8988T (cell line): ENCODE measurements at regions not wholly inside any gene's neighbourhood (a gene's known extent, or its start where the extent isn't known, plus 50 kb on each side); places are given as distances from the start of the nearest gene placed in this dataset.

ENCODE experiments used
- DNase-seq: peaks from one replicate; pipeline ENCODE4 v3.0.0; 2011

DNA sequence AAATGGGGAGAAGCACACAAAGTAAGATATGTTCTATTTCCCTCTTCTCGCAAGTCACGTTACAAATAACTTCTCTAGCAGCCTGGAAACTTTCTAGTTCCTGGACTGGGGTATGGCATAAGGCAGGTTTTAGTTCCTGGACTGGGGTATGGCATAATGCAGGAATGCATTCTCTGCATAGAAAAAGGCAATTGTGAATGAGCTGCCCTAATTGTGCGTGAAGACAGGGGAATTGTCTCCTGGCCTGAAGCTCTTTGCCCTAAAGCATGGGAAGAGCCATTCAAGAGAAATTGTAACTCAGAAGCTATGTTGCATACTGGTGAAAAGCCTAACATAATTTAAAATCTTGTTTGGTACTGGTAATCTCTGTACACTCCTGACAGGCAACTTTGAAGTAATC is 54.3 kb upstream of the CBLB start:
- no peak for DNase-seq

DNA sequence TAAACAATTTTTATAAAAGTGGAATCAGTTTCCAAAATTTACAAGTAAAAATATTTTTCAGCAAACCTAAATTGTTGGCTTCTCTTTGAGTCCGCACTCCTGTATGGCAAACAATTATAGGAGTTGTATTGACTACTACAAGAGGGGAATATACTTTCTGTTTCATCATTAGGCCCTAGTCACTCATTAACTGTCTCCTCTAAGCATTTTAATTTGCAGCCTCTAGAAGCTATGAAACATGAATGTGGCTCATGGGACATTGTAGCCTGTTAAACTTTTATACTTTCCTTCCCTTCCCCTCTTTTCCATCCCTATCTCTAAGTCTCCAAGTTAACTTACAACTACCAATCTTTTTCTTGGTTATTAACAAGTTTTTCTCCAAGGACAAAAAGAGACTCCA is 58.9 kb upstream of the CBLB start:
- no peak for DNase-seq

DNA sequence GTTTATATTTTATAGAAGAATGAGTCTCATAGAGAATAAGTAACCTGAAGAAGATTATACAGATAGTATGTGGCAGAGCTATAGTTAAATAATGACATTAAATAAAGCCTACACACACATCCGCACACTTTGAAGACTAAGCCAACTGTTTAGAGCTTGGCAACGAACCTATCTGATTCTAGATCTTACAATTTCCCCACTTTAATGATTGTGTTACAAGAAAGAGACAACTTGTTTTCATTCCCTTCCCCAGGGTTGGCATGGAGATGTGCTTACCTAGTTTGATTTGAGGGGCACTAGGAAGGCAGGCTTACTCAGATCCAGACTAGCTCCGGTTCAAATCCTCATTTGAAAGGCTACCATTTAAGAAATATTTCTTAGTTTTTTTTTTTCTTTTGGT is 61.9 kb upstream of the CBLB start:
- DNase-seq, result no peak

DNA sequence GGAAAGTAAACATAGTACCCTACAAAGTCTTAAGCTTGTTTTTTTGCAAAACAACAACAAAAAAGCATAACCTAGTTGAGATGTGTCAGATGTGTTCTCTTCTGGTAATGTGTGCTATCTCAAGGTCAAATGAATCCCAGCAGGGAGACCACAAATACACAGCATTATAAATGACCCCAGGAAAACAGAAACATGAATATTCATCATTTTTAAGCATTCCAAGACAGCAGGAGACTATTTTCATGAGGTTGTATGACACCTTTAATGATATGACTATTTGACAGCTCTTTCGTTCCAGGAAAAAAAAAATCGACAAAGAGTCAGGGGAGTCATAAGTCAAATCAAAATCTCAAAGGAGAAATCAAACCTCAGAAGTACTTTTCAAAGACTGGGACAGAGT is 62.7 kb upstream of the CBLB start:
- no peak for DNase-seq

DNA sequence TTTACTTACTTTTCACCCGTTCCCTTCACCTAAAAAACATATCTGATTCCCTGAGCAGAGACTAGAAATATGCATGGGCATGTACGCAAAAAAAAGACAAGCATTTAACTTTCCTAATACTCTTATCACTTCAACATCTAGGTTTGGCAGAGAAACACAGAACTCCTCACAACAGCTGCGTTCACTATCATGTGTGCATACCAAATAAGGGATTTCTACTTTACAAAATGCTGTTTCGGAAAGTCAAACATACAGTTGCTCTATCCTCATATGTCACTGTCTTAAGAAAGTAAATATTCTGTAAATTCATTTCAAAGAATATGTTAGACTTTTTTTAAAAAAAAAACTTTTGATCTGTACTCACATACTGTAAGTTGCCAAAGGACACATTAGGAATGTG is 65.1 kb upstream of the CBLB start:
- no peak for DNase-seq

DNA sequence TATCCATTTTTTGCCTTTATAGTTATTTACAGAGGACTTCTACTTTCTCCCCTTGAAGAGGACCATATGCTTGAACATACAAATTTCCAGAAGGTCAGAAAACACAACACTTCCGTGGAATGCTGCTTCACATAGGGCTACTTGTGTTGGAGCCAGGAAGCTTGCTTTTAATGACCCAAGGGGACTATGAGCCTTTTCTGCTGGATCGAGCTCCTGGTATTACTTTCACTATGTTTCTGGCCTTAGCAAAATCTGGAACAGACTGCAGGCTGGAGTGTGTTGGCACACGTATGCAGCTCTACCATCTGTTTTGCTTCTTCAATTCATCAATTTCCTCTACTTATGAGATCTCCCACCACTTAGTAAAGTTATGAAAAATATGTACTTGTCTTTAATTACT is 69.3 kb upstream of the CBLB start:
- no peak for DNase-seq

DNA sequence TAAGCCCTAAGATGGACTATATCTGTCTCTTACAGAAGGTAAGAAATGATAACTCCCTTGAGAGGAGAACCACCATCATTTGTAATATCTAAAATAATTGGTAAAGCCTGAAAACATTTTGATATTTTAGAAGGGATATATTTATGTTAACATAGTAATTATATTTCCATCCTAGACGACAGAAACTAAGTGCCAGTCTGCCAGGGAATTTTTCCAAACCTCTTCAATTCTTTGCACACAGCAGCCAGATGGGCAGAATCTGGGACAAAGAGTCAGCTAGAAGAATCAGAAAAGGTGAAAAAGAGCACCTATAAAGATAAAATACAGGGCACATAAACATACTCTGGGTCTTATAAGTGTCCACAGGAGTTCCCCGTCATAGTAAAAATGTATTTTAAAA is 70.0 kb upstream of the CBLB start:
- no peak for DNase-seq

DNA sequence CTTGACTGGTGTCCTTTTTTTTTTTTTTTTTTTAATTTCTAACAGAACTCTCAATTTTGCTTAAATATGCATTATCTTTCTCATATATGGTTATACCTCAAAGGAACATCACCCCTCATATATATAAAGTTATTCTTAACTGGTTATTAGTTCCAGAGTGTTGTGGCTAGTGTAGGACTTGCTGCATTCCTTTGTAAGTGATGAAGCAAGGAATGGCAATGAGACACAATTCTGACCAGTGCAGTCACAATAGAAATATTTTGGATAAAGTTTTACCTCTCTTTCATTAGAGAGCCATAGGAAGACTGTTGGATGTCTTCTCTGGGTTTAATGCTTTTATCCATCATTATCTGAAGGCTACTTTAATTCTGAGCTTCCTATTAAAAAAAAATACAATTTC is 75.5 kb upstream of the CBLB start:
- no peak for DNase-seq

DNA sequence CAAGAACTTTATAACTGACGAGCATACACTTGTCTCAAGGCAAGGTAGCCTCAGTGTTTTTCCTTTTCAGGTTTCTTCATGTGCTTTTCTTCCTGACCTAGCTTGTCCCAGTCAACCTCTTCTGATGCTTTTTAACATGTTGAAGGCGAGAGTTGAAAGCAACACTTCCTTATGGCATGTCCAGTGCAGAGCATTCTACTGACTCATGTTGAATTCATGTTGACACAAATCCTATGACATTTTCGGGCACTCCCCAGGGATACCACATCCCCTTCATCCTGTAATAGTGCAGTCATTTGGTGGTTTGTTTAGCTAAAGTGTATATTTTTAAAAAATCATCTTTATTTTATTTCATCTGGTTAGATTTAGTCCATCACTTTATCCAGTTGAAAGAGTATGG is 75.9 kb upstream of the CBLB start:
- DNase-seq, result no peak

DNA sequence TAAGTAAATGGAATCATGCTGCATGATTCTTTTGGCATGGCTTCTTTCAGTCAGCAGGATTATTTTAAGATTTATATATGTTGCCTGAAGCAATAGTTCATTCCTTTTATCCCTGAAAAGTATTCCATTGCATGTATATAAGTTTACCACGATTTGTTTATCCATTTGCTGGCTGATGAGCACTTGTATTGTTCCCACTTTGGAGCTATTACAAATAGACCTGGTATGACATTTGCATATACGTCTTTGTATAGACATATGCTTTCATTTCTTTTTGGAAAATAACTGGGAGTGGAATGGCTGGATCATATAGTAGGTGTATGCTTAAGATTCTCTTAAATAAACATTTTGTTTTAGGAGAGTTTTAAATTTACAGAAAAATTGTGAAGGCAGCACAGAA is 79.3 kb upstream of the CBLB start:
- no peak for DNase-seq

DNA sequence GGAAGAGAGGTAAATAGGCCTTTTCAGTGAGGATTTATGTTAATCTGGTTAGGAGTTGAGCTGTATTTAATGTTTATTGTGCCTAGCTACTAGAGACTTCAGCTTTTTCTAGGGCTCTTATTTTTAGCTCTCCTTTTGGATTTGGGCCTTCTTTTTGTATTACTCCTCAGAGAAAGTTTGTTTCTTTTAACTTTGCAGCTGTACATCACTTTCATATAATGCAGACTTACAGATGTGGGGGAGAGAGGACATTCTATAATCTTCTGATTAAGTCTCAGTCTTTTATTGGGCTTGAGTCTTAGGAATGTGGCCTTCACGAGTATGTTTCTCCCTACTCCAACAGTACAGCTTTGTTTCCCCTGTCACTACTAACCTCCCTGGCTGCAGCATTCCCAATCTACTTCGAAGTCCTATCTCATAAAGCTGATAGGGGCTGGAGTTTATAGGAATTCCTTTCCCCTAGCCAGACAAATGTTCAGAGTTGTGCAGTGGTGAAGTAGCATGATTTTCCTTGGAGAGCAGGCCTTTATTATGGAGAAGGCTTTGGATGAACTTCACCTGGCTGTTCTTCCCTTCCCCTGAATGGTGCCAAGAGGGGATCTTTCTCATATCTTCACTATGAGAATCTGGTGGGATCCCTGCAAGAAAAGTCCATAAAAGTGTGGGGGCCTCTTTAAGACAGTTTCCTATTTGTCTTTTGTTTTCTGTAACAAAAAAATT is 82.2 kb upstream of the CBLB start:
- DNase-seq, result no peak

DNA sequence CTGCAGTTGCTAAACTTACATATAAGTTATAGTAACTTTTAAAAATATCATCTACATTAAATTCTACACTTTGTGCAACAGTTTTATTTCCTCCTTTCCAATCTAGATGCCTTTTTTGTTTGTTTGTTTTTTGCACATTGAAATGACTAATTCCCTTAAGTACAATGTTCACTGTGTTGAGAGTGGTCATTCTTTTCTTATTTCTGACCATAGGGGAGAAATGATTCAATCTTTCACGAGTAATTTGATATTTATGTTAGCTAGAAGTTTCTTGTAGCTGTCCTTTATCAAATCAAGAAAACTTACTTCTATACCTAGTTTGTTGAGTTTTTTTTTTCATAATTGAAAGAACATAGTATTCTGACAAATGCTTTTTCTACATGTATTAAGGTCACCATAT is 85.0 kb upstream of the CBLB start:
- no peak for DNase-seq

DNA sequence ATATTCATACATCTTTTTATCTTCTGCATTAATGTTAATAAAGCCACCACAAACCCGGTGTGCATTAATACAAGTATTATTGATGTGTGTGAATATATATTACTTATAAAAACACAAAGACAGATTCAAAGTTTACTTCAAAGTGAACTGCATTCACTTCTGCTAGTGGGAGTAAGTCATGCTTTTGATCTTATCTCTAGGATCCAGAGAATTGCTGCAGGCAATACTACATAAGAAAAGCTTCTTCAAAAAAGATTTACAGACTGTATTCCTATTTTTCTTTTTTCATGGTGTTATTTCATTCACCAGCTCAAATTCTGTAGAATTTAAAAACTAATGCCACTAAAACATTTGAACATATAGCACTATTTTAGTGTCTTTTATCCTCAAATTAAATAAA is 87.5 kb upstream of the CBLB start:
- no peak for DNase-seq

DNA sequence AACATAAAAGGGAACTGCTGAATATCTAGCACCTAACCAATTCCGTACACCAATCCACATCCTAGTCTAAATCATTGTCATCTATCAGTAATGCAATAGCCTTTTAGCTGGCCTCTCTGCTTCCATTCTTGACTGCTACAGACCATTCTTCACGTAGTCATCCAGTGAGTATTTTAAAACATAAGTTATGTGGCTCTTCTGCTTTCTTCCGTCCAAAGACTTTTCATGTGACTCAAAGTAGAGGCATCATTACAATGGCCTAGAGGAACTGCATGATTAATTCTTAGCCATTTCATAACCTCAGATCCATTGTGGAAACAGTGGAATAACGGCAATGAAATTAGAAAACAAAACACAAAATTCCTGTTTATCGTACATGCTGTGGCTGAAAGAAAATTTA is 88.9 kb upstream of the CBLB start:
- DNase-seq, result no peak

DNA sequence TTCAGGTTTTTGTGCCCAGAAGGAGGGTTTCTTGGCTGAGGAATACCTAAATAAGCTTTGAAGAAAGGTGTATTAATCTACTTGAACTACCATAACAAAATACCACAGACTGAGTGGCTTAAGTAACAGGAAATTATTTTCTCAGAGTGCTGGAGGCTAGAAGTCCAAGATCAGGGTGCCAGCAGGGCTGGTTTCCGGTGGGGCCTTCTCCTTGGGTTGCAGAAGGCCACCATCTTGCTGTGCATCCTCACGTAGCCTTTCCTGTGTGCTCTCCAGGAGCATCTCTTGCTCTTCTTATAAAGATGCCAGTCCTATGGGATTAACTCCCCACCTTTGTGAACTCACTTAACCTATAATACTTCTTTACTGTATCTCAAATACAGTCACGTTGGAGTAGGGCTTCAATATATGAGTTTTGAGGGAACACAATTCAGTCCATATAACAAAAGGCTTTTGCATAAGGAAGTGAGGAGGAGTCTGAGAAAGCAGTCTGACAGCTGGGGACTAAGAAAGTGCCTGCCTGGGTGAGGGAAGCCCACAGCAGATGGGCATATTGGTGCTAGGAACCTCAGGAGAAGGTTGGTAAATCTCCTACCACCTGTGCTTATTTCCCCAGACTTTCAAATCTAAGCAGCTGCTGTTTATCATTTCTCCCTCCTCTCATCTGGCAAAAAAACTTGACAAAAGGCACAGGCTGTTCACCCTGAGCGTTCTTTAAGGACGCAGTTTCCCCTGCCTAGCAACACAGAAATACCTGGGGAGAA is 89.6 kb upstream of the CBLB start:
- DNase-seq, result no peak

DNA sequence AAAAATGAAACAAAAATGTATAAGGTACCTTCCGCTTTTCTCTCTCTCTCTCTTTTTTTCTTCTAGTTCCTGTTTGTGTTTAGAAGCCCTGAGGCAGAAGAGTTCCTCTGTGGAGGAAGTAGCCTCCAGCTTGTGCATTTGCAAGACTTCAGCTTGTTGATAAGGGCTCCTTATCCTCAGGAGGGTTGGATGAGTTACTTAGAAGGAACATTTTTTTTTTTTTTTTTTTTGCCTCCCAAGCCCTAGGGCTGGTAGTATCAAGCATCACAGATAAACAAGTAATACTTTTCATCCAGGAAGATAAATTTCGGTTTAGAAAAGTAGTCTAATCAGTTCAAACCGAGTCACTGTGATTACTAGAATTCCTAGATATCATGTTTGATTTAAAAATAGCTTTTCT is 91.0 kb upstream of the CBLB start:
- no peak for DNase-seq

DNA sequence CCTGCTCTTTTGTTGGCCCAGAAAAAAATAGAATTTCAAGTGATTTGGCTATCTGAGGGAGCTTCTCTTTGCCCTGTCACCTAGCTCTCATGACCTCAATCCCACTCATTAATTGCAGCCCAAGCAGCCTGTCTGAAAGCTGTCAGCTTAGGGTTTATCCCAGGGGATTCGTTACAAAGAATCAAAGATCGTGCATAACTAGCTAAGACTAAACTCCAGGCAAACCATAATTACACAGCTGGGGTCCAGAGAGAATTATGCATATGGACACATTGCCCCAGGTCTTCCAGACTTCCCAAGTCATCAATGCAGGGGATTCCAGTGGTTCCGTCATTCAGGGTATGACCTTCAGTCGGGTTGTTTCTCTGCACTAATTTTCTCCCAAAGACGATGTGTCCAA is 91.6 kb upstream of the CBLB start:
- DNase-seq, result no peak

DNA sequence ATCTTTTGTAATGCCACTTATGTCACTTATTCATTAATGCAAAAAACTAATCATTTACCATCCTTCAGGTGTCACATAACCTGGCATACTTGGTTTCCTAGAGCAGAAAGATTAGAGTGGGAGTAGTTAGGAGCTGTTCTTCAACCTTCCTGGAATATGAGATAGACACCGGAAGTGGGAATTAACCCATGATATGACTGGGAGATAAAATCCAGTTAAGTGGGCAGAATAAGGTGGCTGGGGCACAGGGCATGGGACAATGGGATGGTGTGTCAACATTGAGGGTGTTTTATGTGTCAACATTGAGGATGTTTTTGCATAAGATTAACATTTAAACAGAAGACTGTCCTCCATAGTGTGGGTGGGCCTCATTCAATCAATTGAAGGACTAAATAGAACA is 94.3 kb upstream of the CBLB start:
- DNase-seq, result no peak

DNA sequence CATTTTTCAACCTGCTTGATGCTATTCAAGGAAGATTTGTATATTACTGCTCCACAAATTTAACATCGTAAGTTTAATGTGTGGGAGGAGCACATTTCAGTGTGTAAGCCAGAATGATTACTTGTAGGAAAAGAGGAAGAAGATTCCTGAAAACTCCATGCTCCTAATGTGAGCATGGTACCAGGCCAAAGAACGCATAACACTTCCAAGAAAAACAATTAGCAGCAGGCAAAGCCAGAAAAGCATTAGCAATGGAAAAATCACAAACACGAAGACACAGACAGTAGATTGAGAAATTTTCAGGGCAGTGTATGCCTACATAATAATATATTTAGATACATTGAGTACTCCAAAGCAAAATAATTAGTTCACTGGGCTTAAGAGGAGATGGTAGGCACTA is 96.6 kb upstream of the CBLB start:
- no peak for DNase-seq

DNA sequence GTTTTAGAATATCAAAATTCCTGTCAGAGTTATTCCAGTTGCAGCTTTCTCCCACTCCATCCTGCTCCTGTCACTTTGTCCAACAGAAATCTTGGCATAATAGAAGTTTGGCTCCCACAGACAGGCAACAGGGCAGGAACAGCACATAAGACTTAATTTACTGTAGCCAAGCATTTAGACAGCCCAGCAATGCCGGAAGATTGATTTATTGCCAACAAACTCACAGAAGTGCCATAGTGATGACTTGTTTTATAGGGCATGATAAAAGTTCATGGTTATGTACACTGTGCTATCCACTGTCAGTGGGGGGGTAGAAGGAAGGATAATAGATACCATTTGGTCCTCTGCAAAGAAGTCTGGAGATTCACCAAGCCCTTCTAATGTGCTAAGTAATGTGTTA is 98.3 kb upstream of the CBLB start:
- no peak for DNase-seq

DNA sequence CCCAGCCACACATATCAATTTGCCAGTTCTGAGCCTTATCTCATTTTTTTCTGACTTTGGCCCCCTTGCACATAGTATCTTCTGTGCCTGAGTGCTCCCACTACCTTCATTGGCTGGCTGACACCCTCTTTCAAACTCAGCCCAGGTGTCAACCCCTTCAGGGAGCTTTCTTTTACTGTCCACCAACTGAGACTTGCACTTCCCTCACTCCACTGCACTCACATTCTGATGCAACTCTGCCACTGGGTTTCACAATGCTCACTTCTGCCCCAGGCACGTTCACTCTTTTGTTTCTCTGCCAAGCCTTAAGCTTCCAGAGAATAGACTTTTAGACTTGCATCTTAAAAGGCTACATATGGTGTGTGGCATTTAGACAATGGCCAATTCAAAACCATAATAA is 101.5 kb upstream of the CBLB start:
- no peak for DNase-seq

DNA sequence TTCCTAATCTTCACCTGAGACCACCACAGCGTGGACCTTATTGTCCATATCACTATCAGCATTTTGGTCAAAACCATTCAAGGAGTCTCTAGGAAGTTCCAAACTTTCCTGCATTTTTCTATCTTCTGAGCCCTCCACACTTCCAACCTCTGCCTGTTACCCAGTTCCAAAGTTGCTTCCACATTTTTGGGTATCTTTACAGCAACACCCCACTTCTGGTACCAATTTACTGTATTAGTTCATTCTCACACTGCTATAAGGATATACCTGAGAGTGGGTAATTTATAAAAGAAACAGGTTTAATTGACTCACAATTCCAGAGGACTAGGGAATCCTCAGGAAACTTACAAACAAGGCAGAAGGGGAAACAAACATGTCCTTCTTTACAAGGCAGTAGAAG is 103.3 kb upstream of the CBLB start:
- no peak for DNase-seq

DNA sequence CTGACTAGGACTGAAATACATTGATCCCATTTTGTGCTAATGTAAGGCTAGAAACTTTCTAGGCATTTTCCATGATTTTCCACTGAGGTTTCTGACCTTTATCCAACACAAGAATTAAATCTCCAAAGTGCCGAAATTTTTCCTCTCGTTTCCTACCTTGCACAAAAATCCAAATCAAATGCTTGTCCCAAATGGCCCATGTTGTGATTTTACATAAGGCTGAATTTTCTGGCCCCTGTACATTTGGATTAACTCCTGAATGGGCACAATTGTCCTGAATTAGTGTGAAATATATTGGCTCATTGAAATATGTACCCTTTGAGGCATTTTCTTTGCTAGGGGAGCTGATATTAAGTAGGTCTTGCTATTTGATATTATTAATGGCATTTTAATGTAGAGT is 105.6 kb upstream of the CBLB start:
- no peak for DNase-seq

DNA sequence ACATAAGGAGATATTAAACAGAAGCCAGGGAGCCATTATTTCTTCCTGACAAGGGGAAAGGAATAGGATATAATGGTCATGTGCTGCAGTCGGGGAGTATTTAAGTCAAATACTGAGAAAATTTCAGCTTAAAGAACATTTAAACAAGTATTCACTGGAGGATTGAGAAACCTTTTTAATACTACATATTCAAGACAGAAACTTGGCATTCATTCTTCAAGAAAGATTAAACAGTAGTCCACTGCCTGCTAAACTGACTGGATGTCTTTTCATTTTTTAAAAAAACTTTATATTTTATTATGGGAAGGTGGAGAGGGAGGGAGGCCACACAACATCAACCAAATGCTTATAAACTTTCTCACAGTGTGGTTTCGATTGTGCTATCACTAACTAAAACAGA is 107.4 kb upstream of the CBLB start:
- no peak for DNase-seq

DNA sequence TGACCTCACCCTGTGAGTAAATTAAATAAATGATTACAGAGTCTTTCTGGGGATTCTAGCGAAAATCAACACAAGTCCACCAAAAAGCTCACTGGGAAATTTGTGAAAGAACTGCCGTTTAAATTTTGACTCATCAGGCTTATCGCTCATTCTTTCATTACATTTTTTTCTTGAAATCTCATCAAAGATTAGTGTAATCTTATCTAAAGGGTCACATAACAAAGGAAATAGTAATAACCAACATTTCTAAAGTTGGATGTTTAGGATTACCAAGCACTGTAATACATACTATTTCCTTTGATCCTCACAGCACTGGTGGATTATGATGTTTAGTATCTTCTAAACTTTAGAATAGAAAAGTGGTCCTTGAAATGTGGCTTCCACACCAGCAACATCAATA is 111.1 kb upstream of the CBLB start:
- no peak for DNase-seq
